Mesenchymal stem cell (in vitro differentiated cells and primary cell): ENCODE measurements at regions not wholly inside any gene's neighbourhood (a gene's known extent, or its start where the extent isn't known, plus 50 kb on each side); places are given as distances from the start of the nearest gene placed in this dataset.
"Not testable (repeated sequence)": the region's sequence is repeated elsewhere in the genome, so short reads cannot be mapped to it uniquely, and the experiment has no call there.

ENCODE experiments used
- DNase-seq: peaks from one replicate; pipeline ENCODE4 v3.0.0-alpha.2; 2013
- H2AFZ ChIP-seq: one replicate; pipeline ENCODE4 v1.6.1; 2013; ENCODE audit warnings: low read depth, mild to moderate bottlenecking, control low read depth, inconsistent platforms, low read length, moderate library complexity
- H2AK5ac ChIP-seq: 2 replicates; pipeline ENCODE4 v1.6.1; 2013; ENCODE audit warnings: low read length, moderate library complexity, mild to moderate bottlenecking, inconsistent platforms; ENCODE audit not compliant: severe bottlenecking
- H2BK120ac ChIP-seq: one replicate; pipeline ENCODE4 v1.6.1; 2013; ENCODE audit warnings: low read depth, mild to moderate bottlenecking, inconsistent platforms, low read length, moderate library complexity
- H2BK12ac ChIP-seq, 2 experiments: one replicate each; pipeline ENCODE4 v1.6.1; 2013; ENCODE audit warnings: inconsistent platforms in 2 of 2, low read length in 2 of 2, mild to moderate bottlenecking in 2 of 2, moderate library complexity in 2 of 2, control low read depth in 1 of 2
- H2BK15ac ChIP-seq: one replicate; pipeline ENCODE4 v1.6.1; 2013; ENCODE audit warnings: mild to moderate bottlenecking, low read depth, inconsistent platforms; ENCODE audit not compliant: poor library complexity, severe bottlenecking
- H2BK5ac ChIP-seq: 2 replicates; pipeline ENCODE4 v1.6.1; 2013; ENCODE audit warnings: low read depth, mild to moderate bottlenecking, low read length, control low read depth, inconsistent platforms; ENCODE audit not compliant: poor library complexity, severe bottlenecking
- H3K14ac ChIP-seq, 2 experiments: one replicate each; pipeline ENCODE4 v1.6.1; 2013; ENCODE audit warnings: inconsistent platforms in 2 of 2, low read length in 2 of 2, control low read depth in 1 of 2, mild to moderate bottlenecking in 1 of 2, moderate library complexity in 1 of 2
- H3K18ac ChIP-seq, 2 experiments: one replicate each; pipeline ENCODE4 v1.6.1; 2013; ENCODE audit warnings: inconsistent platforms in 2 of 2, low read length in 2 of 2, control low read depth in 1 of 2, low read depth in 1 of 2, mild to moderate bottlenecking in 1 of 2
- H3K23ac ChIP-seq, 2 experiments: one replicate each; pipeline ENCODE4 v1.6.1; 2013; ENCODE audit warnings: inconsistent platforms in 2 of 2, low read length in 2 of 2, mild to moderate bottlenecking in 2 of 2, moderate library complexity in 2 of 2, control low read depth in 1 of 2
- H3K27ac ChIP-seq: 2 replicates; pipeline ENCODE4 v1.5.1; 2013; ENCODE audit warnings: mild to moderate bottlenecking, moderate library complexity, low read length, control low read depth, inconsistent platforms; ENCODE audit not compliant: poor library complexity, severe bottlenecking
- H3K27me3 ChIP-seq, 2 experiments: 2 replicates each; pipeline versions ENCODE4 v1.6.1 to v1.7.0; 2013; ENCODE audit warnings: low read length in 2 of 2, mild to moderate bottlenecking in 2 of 2, moderate library complexity in 2 of 2, control low read depth in 1 of 2, inconsistent platforms in 1 of 2; ENCODE audit not compliant: control insufficient read depth in 1 of 2, insufficient read depth in 1 of 2
- H3K36me3 ChIP-seq, 2 experiments: 2 replicates each; pipeline versions ENCODE4 v1.6.1 to v1.7.0; 2013; ENCODE audit warnings: low read length in 2 of 2, control low read depth in 1 of 2, inconsistent platforms in 1 of 2, low read depth in 1 of 2, mild to moderate bottlenecking in 1 of 2; ENCODE audit not compliant: insufficient read depth in 2 of 2, control insufficient read depth in 1 of 2
- H3K4ac ChIP-seq, 2 experiments: one replicate each; pipeline ENCODE4 v1.6.1; 2013; ENCODE audit warnings: inconsistent platforms in 2 of 2, low read length in 2 of 2, mild to moderate bottlenecking in 2 of 2, moderate library complexity in 2 of 2, control low read depth in 1 of 2, low read depth in 1 of 2
- H3K4me1 ChIP-seq: 2 replicates; pipeline ENCODE4 v1.6.1; 2013; ENCODE audit warnings: low read depth, low read length, control low read depth; ENCODE audit not compliant: control insufficient read depth, insufficient read depth
- H3K4me2 ChIP-seq: 2 replicates; pipeline ENCODE4 v1.6.1; 2013; ENCODE audit warnings: low read length, mild to moderate bottlenecking, inconsistent platforms; ENCODE audit not compliant: poor library complexity, severe bottlenecking
- H3K4me3 ChIP-seq, 2 experiments: 2 replicates each; pipeline versions ENCODE4 v1.5.1 to v1.7.0; 2013; ENCODE audit warnings: low read length in 2 of 2, mild to moderate bottlenecking in 2 of 2, control low read depth in 1 of 2, low read depth in 1 of 2; ENCODE audit not compliant: insufficient read depth in 1 of 2
- H3K79me1 ChIP-seq: replicated peaks from 2 replicates; pipeline ENCODE4 v1.6.1; 2013; ENCODE audit warnings: mild to moderate bottlenecking, control low read depth, low read length, inconsistent platforms; ENCODE audit not compliant: poor library complexity, severe bottlenecking
- H3K9ac ChIP-seq: 2 replicates; pipeline ENCODE4 v1.7.0; 2013; ENCODE audit warnings: mild to moderate bottlenecking, low read length, moderate library complexity
- H3K9me3 ChIP-seq: 2 replicates; pipeline ENCODE4 v1.7.0; 2013; ENCODE audit warnings: mild to moderate bottlenecking, low read length; ENCODE audit not compliant: control insufficient read depth
- H4K8ac ChIP-seq: one replicate; pipeline ENCODE4 v1.6.1; 2013; ENCODE audit warnings: inconsistent platforms, mild to moderate bottlenecking, low read length, moderate library complexity
- H4K91ac ChIP-seq: one replicate; pipeline ENCODE4 v1.6.1; 2013; ENCODE audit warnings: mild to moderate bottlenecking, low read length, inconsistent platforms
- WGBS: methylation state at CpG from one replicate; pipeline ENCODE4 v1.1.7; 2013; ENCODE audit warnings: mixed read lengths; 5-methylcytosine and 5-hydroxymethylcytosine counted together

- H3K4me3 ChIP-seq, H3K4ac ChIP-seq, H3K36me3 ChIP-seq, H4K8ac ChIP-seq, H3K4me1 ChIP-seq, H4K91ac ChIP-seq, H3K27me3 ChIP-seq, H2AK5ac ChIP-seq, H3K9me3 ChIP-seq, H3K79me1 ChIP-seq, H3K27ac ChIP-seq, H3K4me2 ChIP-seq, H3K23ac ChIP-seq, H2BK15ac ChIP-seq, H3K18ac ChIP-seq, H2BK12ac ChIP-seq, H2AFZ ChIP-seq, H2BK120ac ChIP-seq, DNase-seq, H2BK5ac ChIP-seq, H3K9ac ChIP-seq, H3K14ac ChIP-seq: not testable (repeated sequence)
- WGBS, result 77% methylated on average over 6 of the region's 15 CpGs
Observed at GRCh38 chr2:211219548-211219947, 663.1 kb downstream of the CPS1 start.

- Histone ChIP-seq H2BK5ac (no peak overlapping the region), H3K79me1 (no peaks in the 10 kb centered on the region), H2AFZ (no peak overlapping the region), H3K4ac (no peak overlapping the region), H4K91ac (no peak overlapping the region), H3K4me3 (no peak overlapping the region), H2BK120ac (no peak overlapping the region), H2BK15ac (no peak overlapping the region), H3K18ac (no peak overlapping the region), H3K27me3 (no peaks in the 10 kb centered on the region), H3K9ac (no peak overlapping the region), H3K14ac (no peak overlapping the region), H2AK5ac (no peak overlapping the region), H3K9me3 (peaks cover 10% of the 10 kb centered on the region), H3K36me3 (no peaks in the 10 kb centered on the region), H2BK12ac (no peak overlapping the region), H3K27ac (no peak overlapping the region), H3K4me2 (no peak overlapping the region), H4K8ac (no peak overlapping the region), H3K4me1 (no peaks in the 10 kb centered on the region), H3K23ac (no peak overlapping the region)
- WGBS, result 30% methylated on average over 3 of the region's 4 CpGs
- DNase-seq, result no peak
Observed at GRCh38 chr2:211225784-211226183, 669.4 kb downstream of the CPS1 start.

- Histone ChIP-seq H2BK5ac (no peak overlapping the region), H3K18ac (no peak overlapping the region), H3K27me3 (no peaks in the 10 kb centered on the region), H3K23ac (no peak overlapping the region), H3K27ac (no peak overlapping the region), H2BK120ac (no peak overlapping the region), H3K4me3 (no peak overlapping the region), H3K4ac (no peak overlapping the region), H4K8ac (no peak overlapping the region), H2AK5ac (no peak overlapping the region), H2BK12ac (no peak overlapping the region), H2AFZ (no peak overlapping the region), H3K9ac (no peak overlapping the region), H3K4me2 (no peak overlapping the region), H3K4me1 (no peaks in the 10 kb centered on the region), H3K36me3 (no peaks in the 10 kb centered on the region), H2BK15ac (no peak overlapping the region), H3K14ac (no peak overlapping the region), H3K79me1 (no peaks in the 10 kb centered on the region), H4K91ac (no peak overlapping the region), H3K9me3 (peaks cover 15% of the 10 kb centered on the region)
- 93% methylated on average over 3 of the region's 3 CpGs for WGBS
- DNase-seq, result no peak
Observed at GRCh38 chr2:211228559-211228958, 672.2 kb downstream of the CPS1 start.

DNA sequence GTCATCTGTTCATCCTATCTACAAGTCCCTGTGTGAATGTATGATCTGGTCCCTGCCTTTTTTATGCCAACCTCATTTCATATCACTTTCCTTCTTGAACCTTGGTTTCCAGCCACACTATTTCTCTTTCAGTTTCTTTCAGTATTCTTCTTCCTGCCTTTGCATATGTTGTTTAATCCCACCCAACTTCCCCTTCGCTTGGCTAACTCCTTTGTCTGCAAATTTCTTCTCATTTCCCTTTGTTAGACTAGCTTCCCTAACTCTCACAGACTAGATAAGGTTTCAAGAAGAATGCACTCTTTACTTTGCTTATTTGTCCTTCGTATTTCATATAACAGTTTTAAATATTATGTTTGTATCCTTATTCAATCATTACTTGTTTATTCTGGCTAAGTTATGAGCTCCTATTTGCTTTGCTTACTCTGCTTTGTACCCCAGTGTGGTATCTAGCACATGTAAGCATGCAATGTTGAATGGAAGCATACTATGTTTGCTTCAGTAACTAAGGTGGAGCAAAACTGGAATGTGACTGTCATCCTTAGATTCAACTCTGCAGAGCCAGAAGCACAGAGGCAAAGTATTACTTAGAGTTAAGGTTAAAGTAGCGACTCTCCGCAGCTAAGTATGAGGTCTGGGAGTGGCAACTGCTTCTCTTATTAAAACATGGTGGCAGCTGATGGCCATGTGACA, 681.3 kb downstream of the CPS1 start:
- H3K4me3 ChIP-seq, result no peak overlapping the region
- H3K27ac ChIP-seq, result no peak overlapping the region
- no peak overlapping the region for H3K14ac ChIP-seq
- no peaks in the 10 kb centered on the region for H3K79me1 ChIP-seq
- 96% methylated on average over 3 of the region's 4 CpGs for WGBS
- H3K27me3 ChIP-seq, result no peaks in the 10 kb centered on the region
- DNase-seq, result no peak
- no peak overlapping the region for H2AFZ ChIP-seq
- H3K36me3 ChIP-seq, result no peaks in the 10 kb centered on the region
- no peak overlapping the region for H3K23ac ChIP-seq
- H3K9me3 ChIP-seq, result peaks cover 9% of the 10 kb centered on the region
- no peak overlapping the region for H3K18ac ChIP-seq
- H2BK120ac ChIP-seq, result no peak overlapping the region
- H3K4ac ChIP-seq, result no peak overlapping the region
- H4K8ac ChIP-seq, result no peak overlapping the region
- H2BK12ac ChIP-seq, result no peak overlapping the region
- H2AK5ac ChIP-seq, result no peak overlapping the region
- H4K91ac ChIP-seq, result no peak overlapping the region
- H2BK5ac ChIP-seq, result no peak overlapping the region
- no peak overlapping the region for H3K9ac ChIP-seq
- no peak overlapping the region for H3K4me2 ChIP-seq
- H3K4me1 ChIP-seq, result peaks cover 1% of the 10 kb centered on the region
- no peak overlapping the region for H2BK15ac ChIP-seq
